PC-3 (cell line): ENCODE measurements at regions not wholly inside any gene's neighbourhood (a gene's known extent, or its start where the extent isn't known, plus 50 kb on each side); places are given as distances from the start of the nearest gene placed in this dataset.

Experiments
- ATAC-seq: fragments of 200-7000 bp; cut with Tn5 transposase; 2 replicates; pipeline ENCODE4 v1.9.1; 2020; ENCODE audit warnings: mild to moderate bottlenecking, moderate library complexity
- BruUV-seq: library from RNA; stranded (reverse); fragments of 400-500 nt; replicated peaks from 2 replicates; lab custom pipeline; 2021; lab: Mats Ljungman, UMichigan
- CTCF ChIA-PET: fragments of 300-600 bp; sonication (Branson Sonifier 250); formaldehyde crosslinking; loops from one replicate; lab custom pipeline; 2022; ENCODE audit warnings: antibody characterized with exemption; lab: Charles Lee
- POLR2A ChIA-PET: fragments of 300-600 bp; sonication (Branson Sonifier 250); formaldehyde crosslinking; loops from one replicate; lab custom pipeline; 2022; ENCODE audit warnings: antibody characterized with exemption; ENCODE audit not compliant: unreplicated experiment; lab: Charles Lee
- DNase-seq: peaks from one replicate; pipeline ENCODE4 v3.0.0-alpha.2; 2015
- H2AFZ ChIP-seq: fragments of 300-600 bp; sonication (generic); 2 replicates; pipeline ENCODE4 v1.6.0; 2016; ENCODE audit warnings: antibody characterized with exemption, low read length
- H3F3A ChIP-seq: fragments of 300-600 bp; sonication (generic); one replicate; pipeline ENCODE4 v1.6.0; 2017; ENCODE audit warnings: antibody characterized with exemption, low read length, control low read depth, mild to moderate bottlenecking; ENCODE audit not compliant: unreplicated experiment
- H3K27ac ChIP-seq: fragments of 300-600 bp; sonication (generic); 2 replicates; pipeline ENCODE4 v1.5.1; 2016; ENCODE audit warnings: mild to moderate bottlenecking, low read length
- H3K27me3 ChIP-seq: fragments of 300-600 bp; sonication (generic); 2 replicates; pipeline ENCODE4 v1.6.1; 2016; ENCODE audit warnings: low read length, mixed read lengths
- H3K36me3 ChIP-seq: fragments of 300-600 bp; sonication (generic); 2 replicates; pipeline ENCODE4 v1.6.1; 2016; ENCODE audit warnings: low read depth, mixed run types, low read length, mixed read lengths
- H3K4me1 ChIP-seq: fragments of 300-600 bp; sonication (generic); 2 replicates; pipeline ENCODE4 v1.5.1; 2016; ENCODE audit warnings: low read length; ENCODE audit not compliant: insufficient read depth
- H3K4me2 ChIP-seq: fragments of 300-600 bp; sonication (generic); 2 replicates; pipeline ENCODE4 v1.6.0; 2016; ENCODE audit warnings: low read length
- H3K4me3 ChIP-seq: fragments of 300-600 bp; sonication (generic); 2 replicates; pipeline ENCODE4 v1.5.1; 2016; ENCODE audit warnings: mild to moderate bottlenecking, low read length, mixed read lengths
- H3K79me2 ChIP-seq: fragments of 300-600 bp; sonication (generic); 2 replicates; pipeline ENCODE4 v1.6.1; 2017; ENCODE audit warnings: low read length, mixed read lengths
- H3K9ac ChIP-seq: fragments of 300-600 bp; sonication (generic); 2 replicates; pipeline ENCODE4 v1.6.0; 2016; ENCODE audit warnings: mild to moderate bottlenecking, low read length
- H3K9me2 ChIP-seq: fragments of 300-600 bp; sonication (generic); replicated peaks from 2 replicates; pipeline ENCODE4 v1.6.1; 2016; ENCODE audit warnings: mixed run types, low read length, mixed read lengths
- H3K9me3 ChIP-seq: fragments of 300-600 bp; sonication (generic); 2 replicates; pipeline ENCODE4 v1.6.1; 2016; ENCODE audit warnings: low read length, mixed read lengths
- H4K20me1 ChIP-seq: fragments of 300-600 bp; sonication (generic); 2 replicates; pipeline ENCODE4 v1.6.1; 2016; ENCODE audit warnings: low read length, mixed read lengths
- EZH2 ChIP-seq: fragments of 300-600 bp; sonication (generic); IDR thresholded peaks from one replicate; pipeline ENCODE4 v1.6.1; 2017; ENCODE audit warnings: antibody characterized with exemption, mild to moderate bottlenecking, low read length; ENCODE audit not compliant: unreplicated experiment
- EZH2phosphoT487 ChIP-seq: fragments of 300-600 bp; sonication (generic); IDR thresholded peaks from 2 replicates; pipeline ENCODE4 v1.6.1; 2018; ENCODE audit warnings: mild to moderate bottlenecking, antibody characterized with exemption, low read length, borderline replicate concordance
- intact Hi-C: fragments of 100-400 bp; cut with micrococcal nuclease; formaldehyde crosslinking; loops from 2 replicates; pipeline ENCODE4 v1.9.0; 2023
- TF ChIP-seq, protein P1 (sequence below): fragments of 300-600 bp; sonication (generic); conservative IDR thresholded peaks from 2 replicates; pipeline ENCODE4 v1.5.1; 2017; ENCODE audit warnings: antibody characterized with exemption, low read depth, mild to moderate bottlenecking, low read length

DNA sequence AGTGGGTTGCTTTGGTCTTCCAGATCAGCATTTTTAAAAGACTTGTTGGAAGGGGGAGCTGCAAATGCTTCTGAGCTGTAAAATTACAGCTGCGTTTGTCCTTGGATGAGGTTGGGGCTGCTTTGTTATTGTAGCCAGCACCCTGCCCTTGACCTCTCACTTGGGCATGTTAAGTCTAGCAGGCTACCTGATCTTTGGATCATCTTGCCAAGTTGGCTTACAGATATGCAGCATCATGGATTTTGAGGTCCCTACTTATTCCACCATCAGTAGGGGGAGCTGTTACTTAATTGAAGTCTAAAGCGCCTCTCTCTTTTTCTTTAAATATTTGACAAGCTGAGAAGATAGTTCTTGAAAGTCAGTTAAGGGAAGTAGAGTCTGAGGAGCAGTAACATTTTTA, 793.0 kb downstream of the MCTP2 start:
- Histone ChIP-seq H3K27ac (no peak overlapping the region), H3K9me3 (no peaks in the 10 kb centered on the region), H3K4me2 (no peak overlapping the region), H3K4me3 (no peak overlapping the region), H3K36me3 (no peaks in the 10 kb centered on the region), H3F3A (peaks cover under 1% of the 10 kb centered on the region), H4K20me1 (no peaks in the 10 kb centered on the region), H3K9ac (no peak overlapping the region), H3K4me1 (peaks cover 10% of the 10 kb centered on the region), H2AFZ (no peak overlapping the region), H3K9me2 (no peaks in the 10 kb centered on the region), H3K79me2 (no peaks in the 10 kb centered on the region), H3K27me3 (no peaks in the 10 kb centered on the region; the same call in 1 of the 2 replicates)
- intact Hi-C loops, result no loop called here
- ChIA-PET POLR2A (no interaction called here), CTCF (interaction anchor here (0.6 kb wide), 1 partner anchor 379 kb away, joined by 4 read pairs; no protein-coding TSS in a partner anchor)
- ATAC-seq (no peak), DNase-seq (peak; percentile 60)
- BruUV-seq, result no TSS peak
- no peak for TF ChIP-seq EZH2phosphoT487
- TF ChIP-seq, protein P1, sequence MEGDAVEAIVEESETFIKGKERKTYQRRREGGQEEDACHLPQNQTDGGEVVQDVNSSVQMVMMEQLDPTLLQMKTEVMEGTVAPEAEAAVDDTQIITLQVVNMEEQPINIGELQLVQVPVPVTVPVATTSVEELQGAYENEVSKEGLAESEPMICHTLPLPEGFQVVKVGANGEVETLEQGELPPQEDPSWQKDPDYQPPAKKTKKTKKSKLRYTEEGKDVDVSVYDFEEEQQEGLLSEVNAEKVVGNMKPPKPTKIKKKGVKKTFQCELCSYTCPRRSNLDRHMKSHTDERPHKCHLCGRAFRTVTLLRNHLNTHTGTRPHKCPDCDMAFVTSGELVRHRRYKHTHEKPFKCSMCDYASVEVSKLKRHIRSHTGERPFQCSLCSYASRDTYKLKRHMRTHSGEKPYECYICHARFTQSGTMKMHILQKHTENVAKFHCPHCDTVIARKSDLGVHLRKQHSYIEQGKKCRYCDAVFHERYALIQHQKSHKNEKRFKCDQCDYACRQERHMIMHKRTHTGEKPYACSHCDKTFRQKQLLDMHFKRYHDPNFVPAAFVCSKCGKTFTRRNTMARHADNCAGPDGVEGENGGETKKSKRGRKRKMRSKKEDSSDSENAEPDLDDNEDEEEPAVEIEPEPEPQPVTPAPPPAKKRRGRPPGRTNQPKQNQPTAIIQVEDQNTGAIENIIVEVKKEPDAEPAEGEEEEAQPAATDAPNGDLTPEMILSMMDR, result peak; percentile 70
- no peak for TF ChIP-seq EZH2

DNA sequence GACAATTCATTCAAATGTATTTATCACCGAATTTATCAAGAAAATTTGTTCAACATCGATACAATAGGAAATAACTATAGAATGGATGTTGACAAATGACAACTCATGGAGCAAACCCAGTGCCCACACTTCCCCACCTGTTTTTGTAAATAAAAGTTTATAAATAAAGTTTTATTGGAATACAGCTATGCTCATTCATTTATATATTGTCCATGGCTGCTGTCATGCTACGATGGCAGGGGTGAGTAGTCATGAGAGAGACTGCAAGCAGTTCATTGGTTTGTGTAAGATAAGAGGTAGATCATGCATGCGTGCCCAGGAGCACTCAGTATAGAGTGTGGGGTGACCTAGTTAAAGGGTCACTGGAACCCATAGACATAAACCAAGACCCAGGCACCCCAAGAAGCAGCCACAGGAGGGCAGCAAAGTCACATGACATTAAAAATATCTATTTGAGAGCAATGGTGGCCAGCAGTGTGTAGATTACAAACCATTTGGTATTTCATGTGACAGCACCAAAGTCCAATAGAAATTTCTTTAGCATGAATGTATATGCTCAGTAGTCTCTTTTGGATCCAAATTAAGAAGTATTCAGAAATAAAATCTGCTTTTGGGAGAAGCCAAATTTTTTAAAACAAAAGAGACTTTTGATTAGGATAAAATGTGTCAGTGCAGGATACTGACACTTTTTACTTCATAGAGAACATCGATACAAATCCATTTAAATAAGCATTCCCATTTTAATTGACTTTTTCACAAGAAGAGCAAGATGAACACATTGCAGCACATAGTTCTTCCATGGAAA, 794.8 kb downstream of the MCTP2 start:
- no peaks in the 10 kb centered on the region for H3F3A ChIP-seq
- H3K27me3 ChIP-seq, result no peaks in the 10 kb centered on the region; the same call in 1 of the 2 replicates
- no peaks in the 10 kb centered on the region for H3K36me3 ChIP-seq
- CTCF ChIA-PET, result no interaction called here
- ATAC-seq (no peak), DNase-seq (peak; percentile 69)
- H3K79me2 ChIP-seq, result no peaks in the 10 kb centered on the region
- no peak overlapping the region for H3K27ac ChIP-seq
- no peak overlapping the region for H3K9ac ChIP-seq
- no peaks in the 10 kb centered on the region for H4K20me1 ChIP-seq
- no peak overlapping the region for H2AFZ ChIP-seq
- no peak overlapping the region for H3K4me3 ChIP-seq
- POLR2A ChIA-PET, result no interaction called here
- no peak overlapping the region for H3K4me2 ChIP-seq
- no peaks in the 10 kb centered on the region for H3K9me3 ChIP-seq
- no TSS peak for BruUV-seq
- TF ChIP-seq, protein P1, result peak; percentile 75
- TF ChIP-seq EZH2, result no peak
- H3K4me1 ChIP-seq, result no peaks in the 10 kb centered on the region
- H3K9me2 ChIP-seq, result no peaks in the 10 kb centered on the region
- intact Hi-C loops, result loop anchor here (5.0 kb wide), 1 partner anchor 1321 kb away; no protein-coding TSS in a partner anchor

DNA sequence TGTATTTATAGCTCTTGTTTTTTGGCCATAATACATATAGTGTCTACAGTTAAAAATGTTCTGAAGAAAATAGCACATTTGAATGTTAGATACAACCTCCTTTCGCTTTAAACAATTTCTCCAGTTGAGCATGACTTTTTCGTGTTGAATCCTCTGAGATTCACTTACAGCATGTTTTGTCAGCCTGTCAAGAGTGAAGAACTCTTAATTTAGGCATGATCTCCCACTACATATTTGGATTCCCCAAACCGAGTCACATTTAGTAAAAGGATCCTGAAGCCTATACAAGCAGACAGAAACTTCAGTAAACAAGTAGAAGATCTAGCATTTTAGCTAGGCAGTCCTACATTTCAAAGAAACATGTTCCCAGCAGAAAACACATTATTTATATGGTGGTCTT, 796.6 kb downstream of the MCTP2 start:
- ATAC-seq, result no peak

More for the DNA sequence above, 796.6 kb downstream of the MCTP2 start:
- Histone ChIP-seq H3K4me3 (no peak overlapping the region), H3K36me3 (no peaks in the 10 kb centered on the region), H3K27me3 (no peaks in the 10 kb centered on the region; the same call in 1 of the 2 replicates), H3K9me3 (no peaks in the 10 kb centered on the region), H4K20me1 (no peaks in the 10 kb centered on the region), H3K27ac (no peak overlapping the region), H2AFZ (no peak overlapping the region), H3K9me2 (no peaks in the 10 kb centered on the region), H3K4me2 (no peak overlapping the region), H3F3A (no peaks in the 10 kb centered on the region), H3K9ac (no peak overlapping the region), H3K79me2 (no peaks in the 10 kb centered on the region), H3K4me1 (no peaks in the 10 kb centered on the region)
- intact Hi-C loops, result loop anchor here (5.0 kb wide), 1 partner anchor 1319 kb away; no protein-coding TSS in a partner anchor
- BruUV-seq, result no TSS peak
- ChIA-PET POLR2A (no interaction called here), CTCF (no interaction called here)
- DNase-seq, result no peak
- TF ChIP-seq EZH2phosphoT487 (no peak), EZH2 (no peak)
- TF ChIP-seq, protein P1, result no peak
